ENCODE measurements at regions not wholly inside any gene's neighbourhood (a gene's known extent, or its start where the extent isn't known, plus 50 kb on each side); places are given as distances from the start of the nearest gene placed in this dataset.

- Mint-ChIP-seq H3K27ac (no peak overlapping the region), H3K4me3 (no peak overlapping the region), H3K27me3 (peaks cover 25% of the 10 kb centered on the region), H3K9me3 (peaks cover 4% of the 10 kb centered on the region), H3K36me3 (ENCODE audit: low read depth) (no peaks in the 10 kb centered on the region), H3K4me1 (no peaks in the 10 kb centered on the region)
- no peak for DNase-seq
- no peak for ATAC-seq
These were observed 329.1 kb downstream of the SH3GL2 start for GRCh38 chr9:17907779-17908508.

DNA sequence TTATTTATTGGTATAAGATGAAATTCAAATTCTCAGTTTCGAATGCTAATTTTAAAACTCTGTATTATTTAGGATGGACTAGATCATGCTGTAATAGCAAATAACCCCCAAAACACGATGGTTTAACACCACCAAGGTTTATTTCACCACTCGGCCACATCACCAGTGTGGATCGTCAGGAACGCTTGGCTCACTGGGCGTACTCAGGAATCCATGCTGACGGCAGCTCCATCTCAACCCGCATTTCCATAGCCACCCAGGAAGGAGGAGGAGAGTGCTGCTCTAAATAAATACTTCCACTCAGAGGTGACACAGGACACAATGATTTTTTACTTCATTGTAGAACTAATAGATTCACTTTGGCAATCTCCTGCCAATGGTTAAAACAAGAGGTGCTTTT is 347.4 kb downstream of the SH3GL2 start:
- Mint-ChIP-seq H3K4me1 (no peaks in the 10 kb centered on the region), H3K27me3 (no peaks in the 10 kb centered on the region), H3K36me3 (ENCODE audit: low read depth) (no peaks in the 10 kb centered on the region), H3K4me3 (no peak overlapping the region), H3K27ac (no peak overlapping the region), H3K9me3 (peaks cover 14% of the 10 kb centered on the region)
- ATAC-seq (no peak), DNase-seq (no peak)

DNA sequence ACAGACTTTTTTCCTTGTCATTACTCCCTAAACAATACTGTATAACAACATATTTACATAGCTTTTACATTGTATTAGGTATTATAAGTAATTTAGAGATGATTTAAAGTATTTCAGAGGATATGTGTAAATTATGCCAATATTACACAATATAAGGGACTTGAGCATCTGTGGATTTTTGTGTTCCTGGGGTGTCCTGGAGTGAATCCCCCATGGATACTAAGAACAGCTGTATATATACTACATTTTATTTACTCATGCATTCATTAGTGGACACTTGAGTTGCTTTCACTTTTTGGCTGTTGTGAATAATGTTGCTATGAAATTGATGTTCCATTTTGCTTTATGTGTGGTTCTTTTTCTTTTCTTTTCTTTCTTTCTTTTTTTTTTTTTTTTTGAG is 348.8 kb downstream of the SH3GL2 start:
- DNase-seq (no peak), ATAC-seq (no peak)
- H3K27me3 Mint-ChIP-seq = no peaks in the 10 kb centered on the region
- no peaks in the 10 kb centered on the region for H3K36me3 Mint-ChIP-seq (ENCODE audit: low read depth)
- no peak overlapping the region for H3K4me3 Mint-ChIP-seq
- H3K27ac Mint-ChIP-seq = no peak overlapping the region
- H3K9me3 Mint-ChIP-seq = peaks cover 14% of the 10 kb centered on the region
- H3K4me1 Mint-ChIP-seq = no peaks in the 10 kb centered on the region

- H3K9me3 Mint-ChIP-seq = peaks cover 12% of the 10 kb centered on the region
- ATAC-seq (no peak), DNase-seq (no peak)
- no peak overlapping the region for H3K4me3 Mint-ChIP-seq
- no peaks in the 10 kb centered on the region for H3K4me1 Mint-ChIP-seq
- no peak overlapping the region for H3K27ac Mint-ChIP-seq
- H3K36me3 Mint-ChIP-seq (ENCODE audit: low read depth) = no peaks in the 10 kb centered on the region
- H3K27me3 Mint-ChIP-seq = no peaks in the 10 kb centered on the region
These were observed 349.4 kb downstream of the SH3GL2 start for GRCh38 chr9:17928228-17928627.

DNA sequence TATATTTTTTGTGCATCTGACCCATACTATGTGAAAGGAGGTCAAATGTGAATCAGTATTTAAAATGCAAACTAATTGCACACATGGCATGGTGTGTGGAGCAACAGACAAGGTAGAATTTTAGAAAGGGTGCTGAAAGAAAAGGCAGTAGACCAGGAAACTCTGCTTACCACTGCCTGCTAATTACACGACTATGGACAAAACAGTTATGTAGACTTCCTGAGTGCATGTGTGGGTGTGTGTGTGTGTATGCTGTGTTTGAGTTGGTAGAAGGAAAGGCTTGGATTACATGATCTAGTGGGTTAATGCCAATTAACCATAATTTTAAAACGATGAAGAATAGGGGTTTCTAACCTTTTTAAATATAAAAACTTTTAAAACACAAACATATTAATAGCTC is 349.9 kb downstream of the SH3GL2 start:
- Mint-ChIP-seq H3K27me3 (no peaks in the 10 kb centered on the region), H3K9me3 (peaks cover 12% of the 10 kb centered on the region), H3K4me3 (no peak overlapping the region), H3K27ac (no peak overlapping the region), H3K36me3 (ENCODE audit: low read depth) (no peaks in the 10 kb centered on the region), H3K4me1 (no peaks in the 10 kb centered on the region)
- no peak for DNase-seq
- no peak for ATAC-seq

GRCh38 chr9:17929506-17929905 is 350.6 kb downstream of the SH3GL2 start:
- no peak for DNase-seq
- no peaks in the 10 kb centered on the region for H3K4me1 Mint-ChIP-seq
- H3K9me3 Mint-ChIP-seq = peaks cover 12% of the 10 kb centered on the region
- no peaks in the 10 kb centered on the region for H3K27me3 Mint-ChIP-seq
- H3K4me3 Mint-ChIP-seq = no peak overlapping the region
- H3K27ac Mint-ChIP-seq = no peak overlapping the region
- ATAC-seq = no peak
- H3K36me3 Mint-ChIP-seq (ENCODE audit: low read depth) = no peaks in the 10 kb centered on the region

GRCh38 chr9:17930071-17930470 is 351.2 kb downstream of the SH3GL2 start:
- no peaks in the 10 kb centered on the region for H3K4me1 Mint-ChIP-seq
- DNase-seq (no peak), ATAC-seq (no peak)
- no peaks in the 10 kb centered on the region for H3K27me3 Mint-ChIP-seq
- H3K9me3 Mint-ChIP-seq = peaks cover 12% of the 10 kb centered on the region
- no peak overlapping the region for H3K4me3 Mint-ChIP-seq
- H3K36me3 Mint-ChIP-seq (ENCODE audit: low read depth) = no peaks in the 10 kb centered on the region
- H3K27ac Mint-ChIP-seq = no peak overlapping the region

DNA sequence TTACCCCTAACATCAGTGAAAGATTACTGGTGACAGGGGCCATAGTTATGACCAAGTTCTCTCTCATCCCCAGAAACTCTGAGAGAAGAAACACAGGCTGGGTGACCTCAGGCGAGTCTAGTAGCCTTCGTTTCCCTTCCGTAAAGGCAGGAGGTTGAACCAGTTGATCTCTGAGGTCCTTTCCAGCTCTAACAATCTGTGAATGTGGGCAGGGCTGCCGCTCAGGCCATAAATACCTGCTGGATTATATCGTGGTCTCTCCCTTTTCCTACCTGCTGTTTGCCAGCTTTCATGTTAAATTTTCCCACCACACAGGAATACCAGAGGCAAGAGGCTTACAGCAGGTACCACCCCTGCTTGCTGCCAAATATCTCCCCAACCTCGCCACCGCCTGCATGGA is 357.5 kb downstream of the SH3GL2 start:
- no peaks in the 10 kb centered on the region for H3K27me3 Mint-ChIP-seq
- no peaks in the 10 kb centered on the region for H3K9me3 Mint-ChIP-seq
- no peaks in the 10 kb centered on the region for H3K4me1 Mint-ChIP-seq
- no peak overlapping the region for H3K27ac Mint-ChIP-seq
- DNase-seq (no peak), ATAC-seq (no peak)
- no peaks in the 10 kb centered on the region for H3K36me3 Mint-ChIP-seq (ENCODE audit: low read depth)
- no peak overlapping the region for H3K4me3 Mint-ChIP-seq

GRCh38 chr9:17938035-17938655 is 359.3 kb downstream of the SH3GL2 start:
- H3K9me3 Mint-ChIP-seq = peaks cover 2% of the 10 kb centered on the region
- no peaks in the 10 kb centered on the region for H3K36me3 Mint-ChIP-seq (ENCODE audit: low read depth)
- DNase-seq = no peak
- H3K4me3 Mint-ChIP-seq = no peak overlapping the region
- peaks cover 2% of the 10 kb centered on the region for H3K27me3 Mint-ChIP-seq
- no peak overlapping the region for H3K27ac Mint-ChIP-seq
- no peaks in the 10 kb centered on the region for H3K4me1 Mint-ChIP-seq
- ATAC-seq = no peak

- Mint-ChIP-seq H3K36me3 (ENCODE audit: low read depth) (no peaks in the 10 kb centered on the region), H3K9me3 (peaks cover 12% of the 10 kb centered on the region), H3K27me3 (peaks cover 2% of the 10 kb centered on the region), H3K27ac (no peak overlapping the region), H3K4me3 (no peak overlapping the region), H3K4me1 (no peaks in the 10 kb centered on the region)
- ATAC-seq = no peak
- DNase-seq = no peak
These were observed 363.6 kb downstream of the SH3GL2 start for GRCh38 chr9:17942498-17942897.

- no peak overlapping the region for H3K27ac Mint-ChIP-seq
- no peaks in the 10 kb centered on the region for H3K36me3 Mint-ChIP-seq (ENCODE audit: low read depth)
- H3K4me3 Mint-ChIP-seq = no peak overlapping the region
- H3K4me1 Mint-ChIP-seq = no peaks in the 10 kb centered on the region
- ATAC-seq = no peak
- peaks cover 4% of the 10 kb centered on the region for H3K9me3 Mint-ChIP-seq
- DNase-seq = no peak
- no peaks in the 10 kb centered on the region for H3K27me3 Mint-ChIP-seq
These were observed 376.5 kb downstream of the SH3GL2 start for GRCh38 chr9:17955409-17955808.

DNA sequence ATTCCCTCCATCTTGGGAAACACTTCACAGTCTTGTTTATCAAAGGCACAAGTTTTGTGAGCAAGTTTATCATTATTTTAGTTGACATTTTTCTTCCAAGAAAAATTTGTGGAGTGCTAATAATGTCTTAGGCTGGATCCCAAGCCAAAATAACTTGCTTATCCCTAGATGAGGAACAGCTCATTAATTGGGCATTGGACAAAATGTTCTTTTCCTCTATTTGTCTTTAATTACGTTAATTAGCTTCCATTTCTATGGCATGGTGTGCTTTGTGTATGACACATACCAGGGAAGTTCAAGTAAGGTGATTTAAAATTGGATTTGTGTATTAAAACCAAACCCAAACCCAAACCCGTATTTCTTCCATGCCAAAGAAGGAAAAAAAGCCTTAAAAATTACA is 379.5 kb downstream of the SH3GL2 start:
- Mint-ChIP-seq H3K4me1 (no peaks in the 10 kb centered on the region), H3K27ac (no peak overlapping the region), H3K9me3 (peaks cover 4% of the 10 kb centered on the region), H3K27me3 (no peaks in the 10 kb centered on the region), H3K36me3 (ENCODE audit: low read depth) (no peaks in the 10 kb centered on the region), H3K4me3 (no peak overlapping the region)
- ATAC-seq (no peak), DNase-seq (no peak)

DNA sequence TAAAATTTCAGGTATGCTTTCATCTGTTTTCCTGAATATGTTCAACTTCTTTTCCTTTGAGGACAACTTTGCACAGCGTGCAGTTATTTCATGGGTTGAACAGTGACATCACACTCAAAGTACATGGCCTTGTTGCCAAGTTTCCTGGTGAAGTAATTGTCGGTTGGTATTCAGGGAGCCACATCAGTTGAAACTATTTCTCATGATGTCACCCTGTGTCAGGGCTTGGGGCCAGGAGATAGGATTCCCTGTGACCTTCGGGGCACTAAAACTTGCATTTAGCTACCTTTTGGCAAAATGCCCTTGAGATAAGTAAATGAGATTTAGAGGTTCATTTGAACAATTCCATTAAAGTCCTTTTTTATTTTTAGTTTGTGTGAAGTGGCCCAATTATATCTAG is 383.9 kb downstream of the SH3GL2 start:
- DNase-seq (no peak), ATAC-seq (no peak)
- H3K27me3 Mint-ChIP-seq = no peaks in the 10 kb centered on the region
- H3K9me3 Mint-ChIP-seq = peaks cover 4% of the 10 kb centered on the region
- H3K36me3 Mint-ChIP-seq (ENCODE audit: low read depth) = no peaks in the 10 kb centered on the region
- no peak overlapping the region for H3K4me3 Mint-ChIP-seq
- no peaks in the 10 kb centered on the region for H3K4me1 Mint-ChIP-seq
- H3K27ac Mint-ChIP-seq = no peak overlapping the region

GRCh38 chr9:17963498-17963897 is 384.6 kb downstream of the SH3GL2 start:
- Mint-ChIP-seq H3K36me3 (ENCODE audit: low read depth) (no peaks in the 10 kb centered on the region), H3K4me1 (no peaks in the 10 kb centered on the region), H3K27me3 (no peaks in the 10 kb centered on the region), H3K4me3 (no peak overlapping the region), H3K27ac (no peak overlapping the region), H3K9me3 (no peaks in the 10 kb centered on the region)
- no peak for ATAC-seq
- DNase-seq = no peak

- ATAC-seq (no peak), DNase-seq (no peak)
- no peak overlapping the region for H3K27ac Mint-ChIP-seq
- peaks cover 2% of the 10 kb centered on the region for H3K27me3 Mint-ChIP-seq
- H3K9me3 Mint-ChIP-seq = no peaks in the 10 kb centered on the region
- H3K4me1 Mint-ChIP-seq = no peaks in the 10 kb centered on the region
- H3K4me3 Mint-ChIP-seq = no peak overlapping the region
- H3K36me3 Mint-ChIP-seq (ENCODE audit: low read depth) = no peaks in the 10 kb centered on the region
These were observed 388.9 kb downstream of the SH3GL2 start for GRCh38 chr9:17967731-17968130.

Data from activated naive CD8-positive, alpha-beta T cell treated with anti-CD3 and anti-CD28 coated beads, Interleukin-2, amount 50 U/mL, for 24 hours (primary cell).